ENCODE measurements at regions not wholly inside any gene's neighbourhood (a gene's known extent, or its start where the extent isn't known, plus 50 kb on each side); places are given as distances from the start of the nearest gene placed in this dataset.

- no peak overlapping the region for H3K27ac ChIP-seq (ENCODE audit: low read depth)
- ATAC-seq (no peak), DNase-seq (ENCODE audit: low spot score) (no peak)
- no peaks in the 10 kb centered on the region for H3K36me3 Mint-ChIP-seq (ENCODE audit: low read depth)
- H3K4me3 ChIP-seq, result no peak overlapping the region
- no peak overlapping the region; the same call in 1 of the 2 replicates for H2AFZ ChIP-seq
- 0 out of 2 replicates have a peak, but pooled peaks cover 12% of the 10 kb centered on the region for H3K4me1 ChIP-seq (ENCODE audit: insufficient read depth)
- H3K27me3 Mint-ChIP-seq (ENCODE audit: insufficient read depth, low read depth, poor library complexity), result no peaks in the 10 kb centered on the region
- no peak overlapping the region for H3K4me2 ChIP-seq
- no peaks in the 10 kb centered on the region for H3K9me3 Mint-ChIP-seq
- H3K4me1 Mint-ChIP-seq, result peaks cover 6% of the 10 kb centered on the region
- H3F3A ChIP-seq (replicated peaks; ENCODE audit: low read depth), result no peaks in the 10 kb centered on the region
- no peak overlapping the region for H3K4me3 Mint-ChIP-seq
- H3K27ac Mint-ChIP-seq, result no peak overlapping the region
- H4K20me1 ChIP-seq (replicated peaks; ENCODE audit: insufficient read depth), result no peaks in the 10 kb centered on the region
- H3K27me3 ChIP-seq (ENCODE audit: insufficient read depth), result no peaks in the 10 kb centered on the region
- TF ChIP-seq EZH2 (IDR thresholded peaks at IDR 0.05; ENCODE audit: low read depth, unreplicated experiment) (no peak), JUNB (IDR thresholded peaks at IDR 0.05; ENCODE audit: unreplicated experiment) (no peak), NANOG (IDR thresholded peaks at IDR 0.05; ENCODE audit: borderline replicate concordance) (no peak), POLR2AphosphoS5 (IDR thresholded peaks at IDR 0.05; ENCODE audit: low read depth) (no peak), ZNF462 (CRISPR knock-in tag; IDR thresholded peaks at IDR 0.05) (no peak), ETS1 (IDR thresholded peaks at IDR 0.05) (no peak), ZNF114 (CRISPR knock-in tag; IDR thresholded peaks at IDR 0.05) (no peak), EZH2phosphoT487 (IDR thresholded peaks at IDR 0.05; ENCODE audit: unreplicated experiment) (no peak), STAT1 (IDR thresholded peaks at IDR 0.05; ENCODE audit: unreplicated experiment) (no peak), ZNF331 (CRISPR knock-in tag; IDR thresholded peaks at IDR 0.05; ENCODE audit: low read depth) (no peak), CTCF (conservative IDR thresholded peaks at IDR 0.05; ENCODE audit: low read depth in 2 of 2) (no peak), CREB1 (CRISPR knock-in tag; IDR thresholded peaks at IDR 0.05; ENCODE audit: low read depth) (no peak), REST (IDR thresholded peaks at IDR 0.05; ENCODE audit: unreplicated experiment) (no peak)
- H3K9me2 ChIP-seq (ENCODE audit: insufficient read depth), result peaks cover 3% of the 10 kb centered on the region; the same call in 1 of the 2 replicates
- H3K79me2 ChIP-seq (replicated peaks; ENCODE audit: insufficient read depth), result no peaks in the 10 kb centered on the region
- H3K36me3 ChIP-seq (ENCODE audit: insufficient read depth), result no peaks in the 10 kb centered on the region
These were observed 213.7 kb upstream of the P2RY1 start for GRCh38 chr3:152621006-152621868.
